CD4-positive, alpha-beta T cell treated with Interferon gamma for 1 hour (primary cell): ENCODE measurements at regions not wholly inside any gene's neighbourhood (a gene's known extent, or its start where the extent isn't known, plus 50 kb on each side); places are given as distances from the start of the nearest gene placed in this dataset.

Experiments used
- DNase-seq: peaks from one replicate; pipeline ENCODE4 v3.0.0-alpha.2; 2020

DNA sequence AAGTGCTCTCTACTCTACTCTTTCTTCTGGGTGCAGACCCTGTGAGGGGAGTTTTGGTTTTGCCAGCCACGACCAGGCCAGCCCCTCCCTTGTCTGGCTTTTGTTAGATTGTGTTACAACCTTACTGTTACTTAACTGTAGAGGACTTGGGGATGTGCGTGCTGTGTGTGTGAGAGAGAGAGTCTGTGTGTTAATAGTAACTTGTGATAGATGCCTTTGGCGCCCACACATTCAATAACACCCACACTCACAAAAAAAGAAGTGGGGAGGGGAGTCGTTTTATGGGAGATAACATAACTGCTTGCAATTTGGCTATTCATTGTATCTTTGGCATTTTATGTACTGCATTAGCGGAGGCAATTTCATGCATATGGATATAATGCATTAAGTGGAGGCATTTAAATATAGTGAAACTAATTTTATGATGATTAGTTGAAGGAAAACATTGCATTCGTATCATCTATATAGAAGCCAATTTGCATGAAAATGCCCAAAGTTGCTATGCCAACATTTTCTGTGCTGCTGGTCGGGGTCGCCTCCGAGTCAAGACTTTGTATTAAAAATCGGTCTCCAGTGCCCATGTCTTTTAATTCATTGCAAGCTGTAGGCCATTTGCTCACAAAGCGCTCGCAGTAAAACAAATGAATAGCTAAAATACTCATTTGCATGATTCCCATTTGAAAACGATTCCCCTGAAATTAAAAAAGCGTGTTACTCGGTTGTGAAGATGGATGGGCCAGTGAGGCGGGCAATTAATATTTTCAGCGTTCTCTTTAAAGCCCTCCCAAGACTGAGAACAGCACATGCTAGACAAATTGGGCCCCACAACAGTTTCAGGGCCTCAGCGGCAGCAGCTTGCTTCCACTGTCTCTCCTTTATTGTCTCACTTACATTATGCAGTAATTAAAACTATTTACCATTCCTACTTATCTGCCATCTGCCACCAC lies 158.5 kb upstream of the SMAD3 start:
- DNase-seq = no peak

DNA sequence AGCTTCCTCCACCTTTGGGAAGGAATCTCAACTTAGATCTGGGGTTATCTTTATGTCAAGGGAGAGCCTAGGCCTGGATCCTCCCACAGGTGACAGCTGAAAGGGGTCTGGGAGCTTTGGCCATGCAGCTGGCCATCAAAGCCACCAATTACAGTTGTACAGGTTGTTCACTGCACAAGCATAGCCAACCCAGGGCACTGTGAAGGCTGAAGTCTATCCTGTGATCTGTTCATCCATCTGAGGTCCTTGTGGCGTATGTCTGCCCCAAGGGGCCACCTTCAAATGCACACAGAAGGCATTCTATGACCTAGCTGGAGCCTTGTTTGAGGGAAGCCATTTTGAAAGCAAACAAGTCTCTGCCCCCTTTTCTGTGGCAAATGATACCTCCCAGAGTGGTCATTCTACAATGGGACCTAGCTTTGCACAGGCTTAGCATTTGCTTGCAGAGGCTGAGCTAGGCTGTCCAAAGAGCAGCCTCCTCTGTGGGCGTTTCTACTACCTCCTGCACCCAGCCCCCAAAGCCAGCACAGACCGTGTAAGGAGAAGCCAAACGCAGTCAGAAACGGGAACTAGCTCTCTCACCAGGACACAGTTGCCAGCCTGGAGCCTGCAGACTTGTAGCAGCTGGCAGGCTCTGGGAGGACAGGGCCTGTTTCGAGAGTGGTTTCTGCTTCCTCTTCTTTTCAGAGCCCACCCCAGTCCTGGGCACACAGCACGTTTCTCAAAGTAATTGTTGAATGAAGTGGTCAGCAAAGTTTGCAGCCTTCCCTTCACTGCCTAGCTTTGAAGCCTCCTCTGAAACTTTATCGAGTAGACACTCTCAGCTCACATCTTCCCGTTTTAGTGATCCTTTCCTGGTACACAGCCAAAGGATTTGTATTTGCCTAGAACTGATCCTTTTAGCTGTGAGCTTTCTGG lies 157.3 kb upstream of the SMAD3 start:
- peak; percentile 48 for DNase-seq

DNA sequence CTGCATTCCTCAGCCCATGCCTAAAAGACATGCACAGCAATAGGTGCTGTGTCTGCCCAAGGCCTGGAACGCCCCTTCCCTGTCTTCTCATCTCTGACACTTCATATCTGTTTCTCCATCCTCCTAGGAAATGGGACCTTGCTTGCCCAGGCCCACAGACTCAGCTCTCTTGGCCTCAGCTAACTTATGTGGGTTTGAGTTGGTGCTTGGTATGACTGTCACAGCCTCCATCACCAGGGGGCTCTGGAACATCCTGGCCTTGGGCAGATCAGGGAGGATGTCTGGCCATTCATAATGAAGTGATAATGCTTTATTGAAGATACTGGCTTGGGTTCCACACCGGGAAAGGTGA lies 156.7 kb upstream of the SMAD3 start:
- no peak for DNase-seq

DNA sequence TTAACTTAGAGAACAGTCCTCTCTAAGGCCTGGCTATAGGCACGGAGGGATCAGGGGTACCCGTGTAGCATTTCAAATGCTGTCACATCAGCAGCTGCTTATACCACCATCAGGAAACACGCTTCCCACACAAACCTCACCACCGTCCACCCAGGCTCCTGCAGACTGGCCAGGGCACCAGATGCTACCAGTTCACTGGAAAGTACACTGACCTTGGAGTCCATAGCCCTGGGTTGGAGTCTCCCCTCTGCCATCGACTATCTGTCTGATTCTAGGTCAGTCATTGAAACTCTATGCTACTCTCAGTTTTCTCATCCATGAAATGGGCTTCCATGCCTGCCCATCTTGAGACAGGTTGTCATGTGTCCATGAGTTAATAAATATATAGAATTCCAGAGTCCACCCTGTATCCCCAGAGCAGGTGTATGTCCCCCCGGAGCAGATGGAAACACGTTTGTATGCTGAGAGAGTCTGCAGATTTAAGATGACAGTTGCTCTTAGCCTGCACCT lies 156.0 kb upstream of the SMAD3 start:
- DNase-seq = no peak

DNA sequence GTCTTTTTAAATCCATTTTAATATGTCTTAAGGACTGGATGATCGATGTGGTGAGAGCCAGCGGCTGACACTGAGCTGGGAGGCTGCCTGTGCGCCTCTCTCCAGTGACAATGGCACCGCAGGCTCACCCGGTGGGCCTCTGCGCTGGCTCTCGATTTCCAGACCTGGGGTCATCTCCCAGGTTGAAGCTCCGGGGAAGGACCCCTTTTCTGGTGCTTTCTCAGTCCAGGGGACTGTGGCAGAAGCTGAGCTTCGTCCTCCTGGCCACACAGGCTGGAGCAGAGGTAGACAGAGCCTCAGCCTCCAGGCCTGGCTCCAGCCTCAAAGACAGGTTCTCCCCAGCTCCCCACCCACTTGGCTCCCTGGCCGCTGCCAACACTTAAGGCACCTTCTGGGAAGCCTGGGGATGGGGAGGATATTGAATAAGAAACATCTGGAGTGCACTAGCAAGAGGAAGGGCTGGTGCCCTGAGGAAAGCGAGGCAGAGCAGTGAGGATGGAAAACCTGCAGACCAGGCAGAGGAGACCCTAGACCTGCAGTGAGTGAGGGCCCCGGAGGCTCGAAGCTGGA lies 154.2 kb upstream of the SMAD3 start:
- no peak for DNase-seq

DNA sequence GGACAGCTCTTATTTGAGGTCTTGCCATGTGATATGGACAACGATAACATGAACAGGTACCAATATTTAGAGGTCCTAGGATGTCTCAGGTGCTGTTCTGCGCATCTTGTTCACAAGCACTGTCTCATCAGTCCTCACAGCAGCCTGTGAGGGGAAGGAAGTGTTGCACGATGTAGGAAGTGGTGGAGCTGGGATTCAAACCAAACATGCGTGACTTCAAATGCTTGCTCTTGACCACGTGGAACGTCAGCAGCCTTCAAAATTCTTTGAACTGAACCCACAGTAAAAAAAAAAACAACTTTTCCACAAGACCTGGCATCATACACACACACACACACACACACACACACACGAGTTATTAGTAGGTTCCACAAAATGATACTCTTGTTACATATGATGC lies 153.4 kb upstream of the SMAD3 start:
- DNase-seq = peak; percentile 27

DNA sequence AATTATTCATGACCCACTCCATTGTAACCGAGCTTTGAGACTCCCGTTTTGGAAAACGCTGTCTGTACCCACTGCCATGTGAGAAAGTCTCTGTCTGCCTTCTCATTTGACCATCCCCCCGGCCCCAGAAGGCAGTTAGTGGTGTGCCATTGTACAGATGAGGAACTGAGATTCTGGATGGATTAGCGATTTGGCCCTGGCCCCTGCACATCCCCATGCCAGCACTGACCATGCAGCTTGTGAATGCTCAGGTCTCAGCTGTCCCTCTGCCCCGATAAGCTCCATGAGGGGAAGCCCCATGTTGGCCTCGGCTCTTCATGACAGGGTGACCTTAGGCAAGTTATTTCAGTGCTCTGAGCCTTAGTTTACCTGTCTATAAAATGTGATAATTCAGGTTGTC lies 153.0 kb upstream of the SMAD3 start:
- DNase-seq = no peak

DNA sequence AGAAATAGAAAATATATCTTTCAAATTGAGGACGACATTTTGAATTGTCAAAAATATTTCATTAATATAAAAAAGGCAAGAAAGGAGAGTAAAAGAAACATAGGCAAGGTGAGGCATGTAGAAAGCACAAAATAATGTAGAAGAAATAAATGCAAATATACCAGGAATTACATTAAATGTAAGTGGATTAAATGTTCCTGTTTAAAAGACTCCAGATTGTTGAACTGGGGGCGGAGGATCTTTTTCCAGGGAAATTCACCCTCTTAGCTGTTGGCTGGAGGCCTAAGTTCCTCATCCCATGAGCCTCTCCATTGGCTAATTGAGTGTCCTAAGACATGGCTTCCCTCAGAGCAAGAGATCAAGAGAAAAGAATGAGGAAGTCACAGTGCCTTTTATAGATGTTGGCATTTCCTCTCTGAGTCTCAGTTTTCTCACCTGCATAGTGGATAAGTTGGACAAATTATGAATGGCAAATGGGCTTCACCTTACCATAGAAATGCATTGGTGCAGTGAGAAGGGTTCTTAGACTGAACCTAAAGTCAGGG lies 147.4 kb upstream of the SMAD3 start:
- DNase-seq = no peak

DNA sequence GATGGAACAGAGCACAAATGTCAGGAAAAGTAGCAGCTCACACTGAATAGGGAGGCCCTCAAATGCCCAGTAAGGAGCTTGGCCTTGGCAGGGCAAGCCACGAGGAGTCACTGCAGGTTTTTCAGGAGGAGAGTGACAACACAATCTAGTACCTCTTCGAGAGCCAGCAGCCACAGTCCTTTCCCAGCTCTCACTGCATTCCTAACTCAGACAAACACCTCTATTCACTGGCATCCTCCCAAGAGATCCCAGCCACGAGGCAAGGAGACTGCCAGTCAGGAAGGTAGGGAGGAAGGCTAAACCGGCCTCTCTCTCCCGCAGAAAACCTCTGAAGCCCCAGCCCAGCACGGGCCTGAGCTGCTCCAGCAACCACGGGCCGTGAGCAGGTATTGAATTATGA lies 146.0 kb upstream of the SMAD3 start:
- DNase-seq = no peak

DNA sequence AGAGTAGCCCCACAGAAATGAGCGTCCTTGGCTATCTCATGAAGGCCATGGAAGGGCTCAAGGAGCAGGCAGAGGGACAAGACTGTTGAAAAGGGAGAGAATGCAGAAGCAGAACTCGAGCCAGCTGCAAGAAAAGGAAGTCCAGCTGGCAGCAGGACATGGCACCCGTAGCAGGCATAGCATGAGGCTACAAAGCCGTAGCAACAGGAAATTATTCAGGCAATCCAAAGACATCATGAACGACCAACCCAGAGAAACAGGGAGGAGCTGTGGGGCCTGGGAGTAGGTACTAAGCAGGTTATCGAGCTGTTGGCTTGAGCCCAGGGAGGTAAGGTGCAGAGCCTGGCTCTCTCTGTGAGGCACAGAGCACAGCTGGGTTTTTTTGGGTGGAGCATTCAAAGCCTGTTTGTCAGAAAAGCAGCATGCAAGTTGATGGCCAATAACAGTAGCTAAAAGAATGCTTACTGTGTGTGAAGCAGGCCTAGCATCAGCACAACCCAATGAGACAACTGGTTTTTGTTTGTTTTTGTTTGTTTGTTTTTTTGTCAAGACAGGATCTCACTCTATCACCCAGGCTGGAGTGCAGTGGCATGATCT lies 144.0 kb upstream of the SMAD3 start:
- no peak for DNase-seq

DNA sequence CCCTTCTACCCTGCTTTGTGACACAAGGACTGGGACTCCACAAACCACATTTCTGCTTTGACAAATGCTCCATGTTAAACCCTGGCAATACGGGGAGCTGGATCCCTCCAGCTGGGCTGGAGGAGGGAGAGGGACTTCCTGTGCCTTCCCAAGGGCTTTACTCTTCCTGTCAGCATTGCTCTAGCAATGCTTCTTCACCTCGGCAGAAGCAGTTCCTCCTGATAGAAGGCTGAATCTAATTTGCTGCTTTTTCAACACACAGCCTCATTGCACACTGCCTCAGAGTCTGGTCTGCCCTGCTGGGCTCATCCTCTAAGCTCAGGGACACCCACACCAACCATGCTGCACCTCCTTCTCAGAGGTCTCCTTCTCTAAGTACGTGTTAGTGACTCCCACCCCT lies 142.8 kb upstream of the SMAD3 start:
- DNase-seq = no peak

DNA sequence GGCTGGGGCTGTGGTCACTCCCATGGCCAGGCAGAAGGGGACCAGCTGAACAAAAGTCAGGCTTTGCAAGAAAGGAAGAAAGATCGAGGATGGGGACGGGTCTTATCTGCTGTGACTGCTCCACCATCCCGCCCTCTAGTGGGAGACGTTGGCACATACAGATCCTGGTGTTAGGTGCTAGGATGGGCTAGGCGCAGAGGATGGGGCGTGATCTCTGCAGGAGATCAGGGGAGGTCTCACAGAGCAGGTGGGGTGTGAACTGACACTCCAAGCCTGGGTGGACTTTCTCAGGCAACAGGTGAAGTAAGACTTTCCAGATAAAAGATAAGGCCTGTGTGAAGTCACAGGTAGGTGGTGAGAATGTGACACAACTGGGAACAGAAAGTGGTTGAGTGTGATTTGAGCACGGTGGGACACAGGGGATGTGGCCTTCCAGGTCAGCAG lies 141.9 kb upstream of the SMAD3 start:
- no peak for DNase-seq

DNA sequence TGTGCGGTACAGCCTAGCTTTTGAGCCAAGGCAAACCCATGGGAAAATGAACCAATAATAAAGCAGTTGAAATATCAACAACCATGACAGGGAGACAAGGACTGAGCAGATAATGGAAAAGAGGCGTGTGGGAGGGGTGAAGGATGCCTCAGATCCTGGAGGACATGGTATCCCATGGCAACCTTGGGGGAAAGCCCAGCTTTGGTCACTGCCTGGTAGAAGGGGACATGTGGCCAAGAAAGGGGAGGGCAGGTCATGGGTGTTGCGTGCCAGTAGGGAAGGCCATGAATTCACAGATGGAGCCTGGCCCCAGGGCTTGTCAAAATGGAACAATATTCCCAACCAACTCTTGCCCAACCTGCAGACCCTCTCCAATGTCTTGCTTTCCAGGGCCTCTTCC lies 140.5 kb upstream of the SMAD3 start:
- no peak for DNase-seq

DNA sequence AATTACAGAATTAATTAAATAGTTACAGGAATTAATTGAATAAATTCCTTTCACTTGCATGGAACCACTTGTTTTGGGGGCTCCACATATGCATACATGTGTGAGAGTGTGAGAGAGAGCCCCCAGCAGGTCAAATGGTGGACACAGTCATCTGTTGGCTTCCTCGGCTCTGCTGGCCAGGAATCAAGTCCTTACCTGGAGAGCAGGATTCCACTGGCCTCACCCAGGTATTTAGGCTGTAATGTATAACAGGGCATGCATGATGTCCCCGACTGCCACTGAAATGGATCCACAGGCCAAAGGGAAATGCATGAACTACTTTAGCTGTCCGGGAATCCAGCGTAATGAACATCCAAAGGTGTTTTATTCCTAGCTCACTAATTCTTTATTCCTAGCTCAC lies 139.7 kb upstream of the SMAD3 start:
- DNase-seq = no peak

DNA sequence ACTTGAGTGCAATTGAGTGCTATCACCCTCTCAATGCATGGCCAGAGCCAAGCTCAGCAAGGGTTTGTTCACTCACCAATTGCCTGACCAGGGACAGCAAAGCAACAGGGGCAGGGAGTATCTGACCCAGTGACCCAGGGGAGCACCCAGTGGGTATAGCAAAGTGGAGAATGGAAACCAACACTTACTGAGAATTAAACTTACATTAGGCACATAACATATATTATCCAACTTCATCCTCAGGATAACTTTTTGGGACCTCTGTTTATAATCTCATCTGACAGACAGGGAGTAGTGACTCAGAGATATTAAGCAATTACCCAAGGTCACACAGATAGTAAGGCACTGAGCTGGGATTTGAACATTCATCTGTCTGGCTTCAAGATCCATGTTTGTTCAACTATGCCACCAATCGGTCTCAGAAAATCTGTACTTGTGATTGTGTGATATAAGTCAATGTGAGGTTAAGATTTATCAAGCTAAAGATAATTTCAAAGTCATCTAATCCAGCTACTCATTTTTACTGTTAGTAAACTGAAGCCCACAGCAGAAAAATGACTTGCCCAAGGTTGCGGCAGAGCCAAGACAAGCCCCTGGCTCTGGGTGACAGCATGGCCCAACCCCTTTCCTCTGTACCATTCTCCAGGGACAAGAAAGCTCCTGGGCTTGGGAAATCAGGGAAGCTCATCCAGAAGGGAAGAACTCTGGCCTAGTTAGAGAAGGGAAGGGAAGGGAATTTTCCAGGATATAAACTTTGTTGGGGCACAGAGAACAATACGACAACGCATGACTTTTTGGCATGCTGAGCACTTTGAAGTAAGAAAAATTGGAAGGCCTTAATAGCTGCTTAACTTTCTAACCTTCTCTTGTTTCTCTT lies 138.0 kb upstream of the SMAD3 start:
- no peak for DNase-seq

DNA sequence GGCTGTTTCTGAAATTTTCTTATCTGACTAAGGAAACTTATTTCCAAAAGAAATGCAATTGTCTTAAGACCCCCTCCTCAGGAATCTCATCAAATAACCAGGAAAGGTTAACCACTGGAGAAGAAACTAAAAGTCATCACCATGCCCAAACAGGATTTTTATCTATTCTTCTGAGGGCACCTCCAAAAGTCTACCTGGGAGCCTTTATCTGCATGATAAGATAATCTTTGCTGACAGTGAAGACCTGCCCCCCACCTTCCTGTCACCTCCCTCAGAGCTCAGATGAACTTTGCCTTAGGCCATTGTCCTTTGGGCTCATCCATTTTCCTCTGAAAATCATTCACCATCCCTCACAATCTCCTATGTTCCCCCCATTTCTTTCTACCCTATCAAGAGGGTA lies 137.3 kb upstream of the SMAD3 start:
- no peak for DNase-seq

DNA sequence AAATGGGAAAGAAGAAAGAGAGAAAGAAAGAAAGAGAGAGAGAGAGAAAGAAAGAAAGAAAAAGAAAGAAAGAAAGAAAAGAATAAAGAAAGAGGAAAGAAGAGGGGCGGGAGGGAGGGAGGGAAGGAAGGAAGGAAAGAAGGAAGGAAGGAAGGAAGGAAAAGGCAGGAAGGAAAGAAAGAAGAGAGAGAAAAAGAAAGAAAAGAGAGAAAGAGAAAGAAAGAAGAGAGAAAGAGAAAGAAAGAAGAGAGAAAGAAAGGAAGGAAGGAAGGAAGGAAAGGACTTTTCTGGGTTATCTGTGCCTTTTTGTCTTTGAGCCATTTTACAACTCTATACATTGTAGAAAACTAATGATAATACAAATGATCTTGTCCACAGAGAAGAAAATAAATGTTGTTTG lies 136.6 kb upstream of the SMAD3 start:
- no peak for DNase-seq

DNA sequence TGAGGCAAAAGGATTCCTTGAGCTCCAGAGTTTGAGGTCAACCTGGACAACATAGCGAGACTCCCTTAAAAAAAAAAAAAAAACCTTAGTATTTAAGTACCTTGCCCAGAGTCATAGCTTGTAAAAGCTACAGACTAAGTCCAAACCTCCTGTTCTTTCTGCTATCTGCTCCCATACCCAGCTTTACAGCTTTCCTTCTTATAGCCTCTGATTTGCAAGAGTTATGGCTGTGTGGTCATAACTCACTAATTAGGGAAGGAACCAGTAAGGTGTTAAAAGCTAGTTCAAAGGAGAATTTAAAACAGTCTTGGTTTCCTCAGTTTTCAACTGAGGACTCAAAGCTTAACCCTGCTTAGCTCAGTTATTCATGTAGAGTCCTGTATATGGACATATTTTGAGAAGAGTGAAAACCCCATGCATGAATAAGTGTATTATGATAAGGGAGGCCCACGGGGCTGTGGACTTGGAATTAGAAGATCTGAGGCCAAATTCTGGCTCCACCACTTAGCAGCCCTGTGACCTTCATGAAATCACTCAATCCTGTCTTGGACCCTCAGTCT lies 135.5 kb upstream of the SMAD3 start:
- DNase-seq = no peak

DNA sequence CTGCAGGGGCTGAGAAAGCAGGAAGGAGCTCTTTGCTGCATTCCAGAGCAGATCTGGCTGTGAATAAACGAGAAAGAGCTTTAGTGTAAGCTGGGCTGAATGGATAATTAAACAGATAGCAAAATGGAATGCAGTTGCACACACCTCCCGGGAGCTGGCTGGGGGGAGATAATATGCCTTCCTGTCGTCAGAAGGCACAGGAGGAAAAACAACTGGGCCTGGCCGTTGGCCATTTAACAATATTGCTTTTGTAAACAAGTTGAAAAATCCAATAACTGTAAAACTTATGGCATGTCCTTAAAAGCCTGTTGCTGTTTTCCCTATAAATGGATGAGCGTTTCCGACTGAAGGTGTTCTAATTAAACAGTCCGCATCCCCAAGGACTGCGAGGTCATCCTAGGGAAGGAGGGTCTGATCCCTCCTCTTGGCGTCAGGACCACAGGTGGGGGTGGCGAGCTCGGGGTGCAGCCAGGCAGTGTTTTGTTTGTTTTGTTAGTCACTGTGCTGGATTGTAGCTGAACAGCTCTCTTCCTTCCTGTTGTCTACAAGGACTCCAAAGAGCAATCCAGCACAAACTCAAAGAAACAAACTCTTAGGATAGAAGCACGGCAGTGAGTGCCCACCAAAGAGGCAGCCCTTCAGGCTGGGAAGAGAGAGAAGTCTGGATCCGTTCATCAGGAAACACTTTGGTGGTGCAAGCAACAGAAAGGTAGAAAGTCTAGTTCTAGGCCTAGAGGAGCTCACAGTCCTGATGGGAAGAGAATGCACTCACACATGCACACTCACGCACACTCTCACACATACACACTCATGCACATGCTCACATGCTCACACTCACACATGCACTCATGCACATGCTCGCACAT lies 133.4 kb upstream of the SMAD3 start:
- no peak for DNase-seq

DNA sequence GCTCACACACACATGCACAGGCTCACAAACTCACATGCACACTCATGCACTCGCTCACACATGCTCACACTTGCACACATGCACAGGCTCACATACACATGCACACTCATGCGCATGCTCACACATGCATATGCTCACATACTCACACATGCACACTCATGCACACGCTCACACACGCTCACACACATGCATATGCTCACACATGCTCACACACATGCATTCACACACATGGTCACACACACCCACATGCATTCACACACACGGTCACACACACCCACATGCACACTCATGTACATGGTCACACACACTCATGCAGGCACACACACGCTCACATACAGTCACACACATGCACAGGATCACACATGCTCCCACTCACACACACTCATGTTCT lies 132.8 kb upstream of the SMAD3 start:
- no peak for DNase-seq
